ENCODE measurements at regions not wholly inside any gene's neighbourhood (a gene's known extent, or its start where the extent isn't known, plus 50 kb on each side); places are given as distances from the start of the nearest gene placed in this dataset.
"Not testable (repeated sequence)": the region's sequence is repeated elsewhere in the genome, so short reads cannot be mapped to it uniquely, and the experiment has no call there.

GRCh38 chr17:27944546-27945332 lies 51.6 kb upstream of the LYRM9 start:
- Histone ChIP-seq H3K27me3 (ENCODE audit: insufficient read depth, low read length, poor library complexity, severe bottlenecking) (no peaks in the 10 kb centered on the region), H3K27ac (ENCODE audit: low read depth, low read length) (no peak overlapping the region), H3K4me3 (ENCODE audit: low read length) (no peak overlapping the region), H3K4me1 (ENCODE audit: insufficient read depth, low read length) (no peaks in the 10 kb centered on the region), H3K36me3 (ENCODE audit: insufficient read depth, low read length) (no peaks in the 10 kb centered on the region), H3K9me3 (ENCODE audit: low read length) (no peaks in the 10 kb centered on the region)
- POLR2A ChIA-PET = no interaction called here
- H3K27ac Mint-ChIP-seq = no peak overlapping the region
- DNase-seq = no peak
- no peaks in the 10 kb centered on the region for H3K4me1 Mint-ChIP-seq
- H3K9me3 Mint-ChIP-seq = no peaks in the 10 kb centered on the region
- H3K4me3 Mint-ChIP-seq = no peak overlapping the region
- H3K36me3 Mint-ChIP-seq = no peaks in the 10 kb centered on the region
- H3K27me3 Mint-ChIP-seq = peaks cover 1 to 8% of the 10 kb centered on the region in 2 donors
- CTCF ChIA-PET = no interaction called here

DNA sequence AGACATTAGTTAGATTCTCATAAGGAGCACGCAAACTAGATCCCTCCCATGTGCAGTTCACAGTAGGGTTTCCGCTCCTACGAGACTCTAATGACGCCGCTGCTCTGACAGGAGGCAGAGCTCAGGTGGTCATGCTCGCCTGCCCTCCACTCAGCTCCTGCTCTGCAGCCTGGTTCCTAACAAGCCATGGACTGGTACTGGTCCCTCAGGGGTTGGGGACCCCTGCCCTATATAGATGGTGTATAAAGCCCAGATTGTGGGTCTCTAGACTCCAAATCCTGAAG lies 52.1 kb upstream of the LYRM9 start:
- ChIA-PET CTCF (no interaction called here), POLR2A (no interaction called here)
- no peaks in the 10 kb centered on the region for H3K4me1 Mint-ChIP-seq
- Histone ChIP-seq H3K36me3 (ENCODE audit: insufficient read depth, low read length) (no peaks in the 10 kb centered on the region), H3K4me1 (ENCODE audit: insufficient read depth, low read length) (no peaks in the 10 kb centered on the region), H3K27ac (ENCODE audit: low read depth, low read length) (no peak overlapping the region), H3K4me3 (ENCODE audit: low read length) (no peak overlapping the region), H3K27me3 (ENCODE audit: insufficient read depth, low read length, poor library complexity, severe bottlenecking) (no peaks in the 10 kb centered on the region), H3K9me3 (ENCODE audit: low read length) (no peaks in the 10 kb centered on the region)
- no peak overlapping the region for H3K4me3 Mint-ChIP-seq
- DNase-seq = no peak
- no peak overlapping the region for H3K27ac Mint-ChIP-seq
- no peaks in the 10 kb centered on the region for H3K36me3 Mint-ChIP-seq
- peaks cover 4 to 8% of the 10 kb centered on the region in 2 donors for H3K27me3 Mint-ChIP-seq
- no peaks in the 10 kb centered on the region for H3K9me3 Mint-ChIP-seq

DNA sequence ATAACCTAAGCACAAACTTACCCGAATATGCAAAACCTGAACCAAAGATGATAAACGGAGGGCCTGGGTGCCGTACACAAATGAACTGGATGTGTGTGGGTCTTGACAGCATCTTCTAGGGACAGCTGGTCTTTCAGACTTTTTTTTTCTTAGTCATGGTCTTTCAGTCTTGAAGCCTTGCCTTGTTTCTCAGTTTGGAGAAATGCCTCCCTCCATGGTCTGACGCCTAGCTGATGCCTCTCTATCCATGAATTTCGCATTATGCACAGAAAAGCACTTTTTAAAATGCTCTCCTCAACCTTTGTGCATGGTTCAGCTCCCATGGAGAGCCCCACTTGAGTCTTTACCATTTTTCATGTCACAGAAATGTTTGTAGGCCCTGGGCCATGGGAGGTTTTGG lies 52.8 kb upstream of the LYRM9 start:
- no peaks in the 10 kb centered on the region for H3K4me1 Mint-ChIP-seq
- Histone ChIP-seq H3K4me1 (ENCODE audit: insufficient read depth, low read length) (no peaks in the 10 kb centered on the region), H3K4me3 (ENCODE audit: low read length) (no peak overlapping the region), H3K27me3 (ENCODE audit: insufficient read depth, low read length, poor library complexity, severe bottlenecking) (no peaks in the 10 kb centered on the region), H3K9me3 (ENCODE audit: low read length) (no peaks in the 10 kb centered on the region), H3K36me3 (ENCODE audit: insufficient read depth, low read length) (no peaks in the 10 kb centered on the region), H3K27ac (ENCODE audit: low read depth, low read length) (no peak overlapping the region)
- DNase-seq = no peak
- H3K27me3 Mint-ChIP-seq = peaks cover 8% of the 10 kb centered on the region in 2 donors
- no peaks in the 10 kb centered on the region for H3K9me3 Mint-ChIP-seq
- CTCF ChIA-PET = no interaction called here
- POLR2A ChIA-PET = no interaction called here
- no peak overlapping the region for H3K4me3 Mint-ChIP-seq
- H3K36me3 Mint-ChIP-seq = no peaks in the 10 kb centered on the region
- no peak overlapping the region for H3K27ac Mint-ChIP-seq

DNA sequence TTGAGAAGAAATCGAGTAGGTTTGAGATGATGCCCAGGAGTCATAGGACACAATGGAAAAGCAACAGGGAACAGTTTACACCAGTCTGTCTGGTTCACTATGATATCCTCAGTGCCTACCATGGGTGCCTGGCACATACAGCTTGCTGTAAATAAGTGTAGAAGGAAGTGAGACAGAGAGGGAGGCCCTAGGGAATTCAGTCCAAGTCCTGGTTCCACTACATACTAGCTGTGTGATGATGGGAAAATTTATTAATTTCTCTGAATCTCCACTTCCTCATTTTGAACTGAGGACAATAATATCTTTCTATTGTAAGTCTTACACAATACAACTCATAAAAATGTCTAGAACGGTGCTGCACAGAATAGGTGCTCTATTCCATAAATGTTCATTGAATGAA lies 53.3 kb upstream of the LYRM9 start:
- Mint-ChIP-seq H3K36me3 (no peaks in the 10 kb centered on the region), H3K4me3 (no peak overlapping the region), H3K4me1 (no peaks in the 10 kb centered on the region), H3K9me3 (no peaks in the 10 kb centered on the region), H3K27ac (no peak overlapping the region), H3K27me3 (peaks cover 5 to 12% of the 10 kb centered on the region in 2 donors)
- ChIA-PET CTCF (no interaction called here), POLR2A (no interaction called here)
- Histone ChIP-seq H3K4me1 (ENCODE audit: insufficient read depth, low read length) (no peaks in the 10 kb centered on the region), H3K27ac (ENCODE audit: low read depth, low read length) (no peak overlapping the region), H3K27me3 (ENCODE audit: insufficient read depth, low read length, poor library complexity, severe bottlenecking) (no peaks in the 10 kb centered on the region), H3K4me3 (ENCODE audit: low read length) (no peak overlapping the region), H3K9me3 (ENCODE audit: low read length) (no peaks in the 10 kb centered on the region), H3K36me3 (ENCODE audit: insufficient read depth, low read length) (no peaks in the 10 kb centered on the region)
- no peak for DNase-seq

DNA sequence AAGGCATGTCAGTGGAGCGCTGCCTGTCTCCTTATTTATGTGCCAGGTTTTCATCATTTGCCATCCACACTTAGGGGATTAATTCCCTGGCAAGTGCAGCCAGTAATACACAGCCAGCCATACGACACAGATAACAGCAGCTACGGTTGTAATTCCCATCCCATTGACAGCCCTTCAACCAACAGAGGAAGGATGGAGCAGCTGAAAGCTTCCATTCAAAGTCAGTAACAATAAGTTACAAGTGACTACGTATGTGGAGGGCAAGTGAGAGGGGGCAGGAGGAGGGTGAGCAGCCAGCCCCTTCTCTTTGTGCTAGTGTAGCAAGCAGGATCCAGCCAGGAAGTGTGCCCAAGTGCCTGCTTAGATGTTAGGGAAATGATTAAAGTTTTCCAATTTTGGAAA lies 53.8 kb upstream of the LYRM9 start:
- no peaks in the 10 kb centered on the region for H3K9me3 ChIP-seq (ENCODE audit: low read length)
- no peaks in the 10 kb centered on the region for H3K36me3 ChIP-seq (ENCODE audit: insufficient read depth, low read length)
- no peaks in the 10 kb centered on the region for H3K4me1 ChIP-seq (ENCODE audit: insufficient read depth, low read length)
- ChIA-PET POLR2A (no interaction called here), CTCF (no interaction called here)
- H3K36me3 Mint-ChIP-seq = no peaks in the 10 kb centered on the region
- no peak overlapping the region for H3K4me3 ChIP-seq (ENCODE audit: low read length)
- no peak overlapping the region for H3K27ac Mint-ChIP-seq
- DNase-seq = no peak
- no peaks in the 10 kb centered on the region for H3K4me1 Mint-ChIP-seq
- no peaks in the 10 kb centered on the region for H3K27me3 ChIP-seq (ENCODE audit: insufficient read depth, low read length, poor library complexity, severe bottlenecking)
- no peak overlapping the region for H3K4me3 Mint-ChIP-seq
- no peaks in the 10 kb centered on the region for H3K9me3 Mint-ChIP-seq
- no peak overlapping the region for H3K27ac ChIP-seq (ENCODE audit: low read depth, low read length)
- peaks cover 6 to 16% of the 10 kb centered on the region in 2 donors for H3K27me3 Mint-ChIP-seq

- Histone ChIP-seq H3K27me3 (ENCODE audit: insufficient read depth, low read length, poor library complexity, severe bottlenecking) (no peaks in the 10 kb centered on the region), H3K4me1 (ENCODE audit: insufficient read depth, low read length) (no peaks in the 10 kb centered on the region), H3K36me3 (ENCODE audit: insufficient read depth, low read length) (no peaks in the 10 kb centered on the region), H3K9me3 (ENCODE audit: low read length) (no peaks in the 10 kb centered on the region), H3K27ac (ENCODE audit: low read depth, low read length) (no peak overlapping the region), H3K4me3 (ENCODE audit: low read length) (no peak overlapping the region)
- H3K9me3 Mint-ChIP-seq = no peaks in the 10 kb centered on the region
- ChIA-PET POLR2A (interaction anchor here (0.7 kb wide), 1 partner anchor 12 kb away, joined by 7 read pairs; no protein-coding TSS in a partner anchor), CTCF (no interaction called here)
- no peak for DNase-seq
- H3K36me3 Mint-ChIP-seq = no peaks in the 10 kb centered on the region
- H3K4me3 Mint-ChIP-seq = no peak overlapping the region
- H3K4me1 Mint-ChIP-seq = no peaks in the 10 kb centered on the region
- peaks cover 6 to 34% of the 10 kb centered on the region in 2 donors for H3K27me3 Mint-ChIP-seq
- no peak overlapping the region for H3K27ac Mint-ChIP-seq
Measured at GRCh38 chr17:27949304-27949703, 56.1 kb upstream of the LYRM9 start.

DNA sequence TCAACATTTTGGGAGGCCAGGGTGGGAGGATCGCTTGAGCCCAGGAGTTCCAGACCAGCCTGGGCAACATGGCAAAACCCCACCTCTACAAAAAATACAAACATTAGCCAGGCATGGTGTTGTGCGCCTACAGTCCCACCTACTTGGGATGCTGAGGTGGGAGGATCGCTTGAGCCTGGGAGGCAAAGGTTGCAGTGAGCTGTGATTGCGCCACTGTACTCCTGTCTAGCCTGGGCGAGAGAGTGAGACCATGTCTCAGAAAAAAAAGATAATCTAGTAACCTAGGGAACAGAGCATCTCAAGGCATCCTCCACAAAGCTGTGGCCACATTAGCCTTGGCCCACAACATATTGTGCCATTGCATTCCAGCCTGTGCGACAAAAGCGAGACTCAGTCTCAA lies 57.1 kb upstream of the LYRM9 start:
- H3K27ac ChIP-seq (ENCODE audit: low read depth, low read length); H3K27ac Mint-ChIP-seq; H3K9me3 Mint-ChIP-seq; CTCF ChIA-PET; H3K4me1 Mint-ChIP-seq; H3K36me3 Mint-ChIP-seq; H3K4me3 ChIP-seq (ENCODE audit: low read length); H3K4me1 ChIP-seq (ENCODE audit: insufficient read depth, low read length); H3K36me3 ChIP-seq (ENCODE audit: insufficient read depth, low read length); H3K4me3 Mint-ChIP-seq; H3K9me3 ChIP-seq (ENCODE audit: low read length); H3K27me3 ChIP-seq (ENCODE audit: insufficient read depth, low read length, poor library complexity, severe bottlenecking); DNase-seq: not testable (repeated sequence)
- POLR2A ChIA-PET = interaction anchor here (0.7 kb wide), 1 partner anchor 13 kb away, joined by 7 read pairs; no protein-coding TSS in a partner anchor
- H3K27me3 Mint-ChIP-seq = peaks cover 9 to 43% of the 10 kb centered on the region in 2 donors

- Mint-ChIP-seq H3K4me3 (no peak overlapping the region), H3K27ac (no peak overlapping the region), H3K27me3 (peaks cover 10 to 45% of the 10 kb centered on the region in 2 donors), H3K9me3 (no peaks in the 10 kb centered on the region), H3K36me3 (no peaks in the 10 kb centered on the region), H3K4me1 (no peaks in the 10 kb centered on the region)
- Histone ChIP-seq H3K27ac (ENCODE audit: low read depth, low read length) (no peak overlapping the region), H3K9me3 (ENCODE audit: low read length) (no peaks in the 10 kb centered on the region), H3K4me1 (ENCODE audit: insufficient read depth, low read length) (no peaks in the 10 kb centered on the region), H3K4me3 (ENCODE audit: low read length) (no peak overlapping the region), H3K27me3 (ENCODE audit: insufficient read depth, low read length, poor library complexity, severe bottlenecking) (no peaks in the 10 kb centered on the region), H3K36me3 (ENCODE audit: insufficient read depth, low read length) (no peaks in the 10 kb centered on the region)
- DNase-seq = no peak
- ChIA-PET CTCF (no interaction called here), POLR2A (no interaction called here)
Measured at GRCh38 chr17:27950995-27951394, 57.8 kb upstream of the LYRM9 start.

- H3K4me1 Mint-ChIP-seq = no peaks in the 10 kb centered on the region
Measured at GRCh38 chr17:27951872-27952271, 58.7 kb upstream of the LYRM9 start.

More at GRCh38 chr17:27951872-27952271, 58.7 kb upstream of the LYRM9 start:
- Mint-ChIP-seq H3K27me3 (peaks cover 8 to 45% of the 10 kb centered on the region in 2 donors), H3K36me3 (no peaks in the 10 kb centered on the region), H3K27ac (no peak overlapping the region), H3K9me3 (no peaks in the 10 kb centered on the region), H3K4me3 (no peak overlapping the region)
- ChIA-PET CTCF (no interaction called here), POLR2A (no interaction called here)
- no peak for DNase-seq
- Histone ChIP-seq H3K4me1 (ENCODE audit: insufficient read depth, low read length) (no peaks in the 10 kb centered on the region), H3K4me3 (ENCODE audit: low read length) (no peak overlapping the region), H3K36me3 (ENCODE audit: insufficient read depth, low read length) (no peaks in the 10 kb centered on the region), H3K27me3 (ENCODE audit: insufficient read depth, low read length, poor library complexity, severe bottlenecking) (no peaks in the 10 kb centered on the region), H3K9me3 (ENCODE audit: low read length) (no peaks in the 10 kb centered on the region), H3K27ac (ENCODE audit: low read depth, low read length) (no peak overlapping the region)
